GM21526 (cell line): ENCODE measurements at regions not wholly inside any gene's neighbourhood (a gene's known extent, or its start where the extent isn't known, plus 50 kb on each side); places are given as distances from the start of the nearest gene placed in this dataset.
"Not testable (repeated sequence)": the region's sequence is repeated elsewhere in the genome, so short reads cannot be mapped to it uniquely, and the experiment has no call there.

Experiments used
- ATAC-seq: cut with Tn5 transposase; IDR thresholded peaks from one replicate; pipeline ENCODE4 v1.9.1; 2021; ENCODE audit warnings: moderate library complexity; ENCODE audit not compliant: unreplicated experiment, low FRiP score

GRCh38 chr15:79601405-79602086, 169.4 kb downstream of the MINAR1 start:
- ATAC-seq: no peak

DNA sequence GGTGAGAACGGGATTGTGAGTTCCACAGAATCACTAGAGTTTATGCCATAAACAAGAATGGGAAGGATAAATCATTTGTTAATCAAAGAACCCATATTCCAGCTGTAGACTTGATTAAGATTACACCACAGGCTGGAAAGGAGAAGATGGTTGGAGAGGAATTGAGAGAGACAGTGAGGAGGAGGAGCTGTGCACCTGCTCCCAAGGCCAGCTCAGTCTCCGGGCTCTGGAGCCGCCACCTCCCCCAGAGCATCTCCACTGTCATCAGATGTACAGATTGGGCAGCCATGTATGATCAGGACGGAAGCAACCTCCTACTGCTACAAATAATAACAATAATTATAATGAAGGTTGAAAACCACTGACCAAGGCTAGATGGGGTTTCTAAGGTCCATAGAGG, 170.0 kb downstream of the MINAR1 start:
- no peak for ATAC-seq

GRCh38 chr15:79602731-79603130, 170.6 kb downstream of the MINAR1 start:
- no peak for ATAC-seq

GRCh38 chr15:79606831-79607355, 174.8 kb downstream of the MINAR1 start:
- ATAC-seq: no peak

GRCh38 chr15:79608066-79608864, 176.1 kb downstream of the MINAR1 start:
- no peak for ATAC-seq

DNA sequence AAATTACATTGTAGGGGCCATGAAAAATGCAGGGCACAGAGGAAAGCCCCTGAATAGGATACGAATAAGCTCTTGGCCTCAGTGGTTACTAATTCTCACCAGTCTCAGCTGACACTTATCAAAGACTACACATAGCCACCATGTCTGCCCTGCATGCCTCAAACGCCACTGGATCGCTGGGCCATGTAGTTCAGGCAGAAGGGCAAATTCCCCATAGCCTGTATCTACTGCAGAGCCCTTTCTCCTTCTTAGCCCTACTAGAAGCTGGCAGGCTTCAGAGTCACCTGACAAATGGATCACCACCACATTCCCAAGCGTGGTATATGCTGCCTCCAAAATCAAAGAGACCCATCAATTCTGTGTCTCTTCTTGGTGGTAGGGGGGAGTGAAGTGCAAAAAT, 177.4 kb downstream of the MINAR1 start:
- ATAC-seq: no peak

DNA sequence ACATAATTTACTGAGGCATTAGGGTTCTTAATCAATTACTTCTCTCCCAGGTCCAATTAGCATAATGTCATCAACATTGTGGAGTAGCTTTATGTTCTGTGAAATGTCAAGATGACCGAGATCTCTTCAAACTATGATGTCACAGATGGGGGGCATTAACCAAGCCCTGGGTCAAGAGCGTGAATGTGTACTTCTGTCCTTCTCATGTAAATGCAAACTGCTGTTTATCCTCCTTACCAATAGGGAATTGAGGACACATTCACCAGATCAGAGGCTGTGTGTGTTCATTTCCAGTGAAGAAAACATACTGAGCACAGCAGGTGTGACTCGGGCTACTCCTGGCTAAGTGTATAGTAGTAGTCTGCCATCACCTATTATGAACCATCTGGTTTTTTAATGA, 177.9 kb downstream of the MINAR1 start:
- no peak for ATAC-seq

GRCh38 chr15:79615754-79616153, 183.6 kb downstream of the MINAR1 start:
- ATAC-seq: no peak

- ATAC-seq: no peak
Measured at GRCh38 chr15:79617071-79617470, 184.9 kb downstream of the MINAR1 start.

DNA sequence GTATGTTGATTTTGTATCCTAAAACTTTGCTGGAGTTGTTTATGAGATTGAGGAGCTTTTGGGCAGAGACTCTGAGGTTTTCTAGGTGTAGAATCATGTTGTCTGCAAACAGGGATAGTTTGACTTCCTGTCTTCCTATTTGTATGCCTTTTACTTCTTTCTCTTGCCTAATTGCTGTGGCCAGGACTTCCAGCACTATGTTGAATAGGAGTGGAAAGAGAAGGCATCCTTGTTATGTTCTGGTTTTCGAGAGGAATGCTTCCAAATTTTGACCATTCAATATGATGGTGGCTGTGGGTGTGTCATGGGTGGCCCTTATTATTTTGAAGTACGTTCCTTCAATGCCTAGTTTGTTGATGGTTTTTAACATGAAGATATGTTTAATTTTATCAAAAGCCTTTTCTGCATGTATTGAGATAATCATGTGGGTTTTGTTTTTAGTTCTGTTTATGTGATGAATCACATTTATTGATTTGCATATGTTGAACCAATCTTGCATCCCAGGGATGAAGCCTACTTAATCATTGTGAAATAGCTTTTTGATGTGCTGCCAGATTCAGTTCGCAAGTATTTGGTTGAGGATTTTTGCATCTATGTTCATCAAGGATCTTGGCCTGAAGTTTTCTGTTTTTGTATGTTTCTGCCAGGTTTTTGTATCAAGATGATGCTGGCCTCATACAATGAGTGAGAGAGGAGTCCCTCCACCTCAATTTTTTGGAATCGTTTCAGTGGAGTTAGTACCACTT, 188.1 kb downstream of the MINAR1 start:
- no peak for ATAC-seq

DNA sequence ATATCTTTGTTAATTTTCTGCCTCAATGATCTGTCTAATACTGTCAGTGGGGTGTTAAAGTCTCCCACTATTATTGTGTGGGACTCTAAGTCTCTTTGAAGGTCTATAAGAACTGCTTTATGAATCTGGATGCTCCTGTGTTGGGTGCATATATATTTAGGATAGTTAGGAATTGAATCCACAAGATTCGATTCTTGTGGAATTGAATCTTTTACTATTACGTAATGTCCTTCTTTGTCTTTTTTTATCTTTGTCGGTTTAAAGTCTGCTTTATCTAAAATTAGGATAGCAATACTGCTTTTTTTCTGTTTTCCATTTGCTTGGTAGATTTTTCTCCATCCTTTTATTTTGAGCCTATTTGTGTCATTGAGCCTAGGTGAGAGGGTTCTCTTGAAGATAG, 189.7 kb downstream of the MINAR1 start:
- not testable (repeated sequence) for ATAC-seq

DNA sequence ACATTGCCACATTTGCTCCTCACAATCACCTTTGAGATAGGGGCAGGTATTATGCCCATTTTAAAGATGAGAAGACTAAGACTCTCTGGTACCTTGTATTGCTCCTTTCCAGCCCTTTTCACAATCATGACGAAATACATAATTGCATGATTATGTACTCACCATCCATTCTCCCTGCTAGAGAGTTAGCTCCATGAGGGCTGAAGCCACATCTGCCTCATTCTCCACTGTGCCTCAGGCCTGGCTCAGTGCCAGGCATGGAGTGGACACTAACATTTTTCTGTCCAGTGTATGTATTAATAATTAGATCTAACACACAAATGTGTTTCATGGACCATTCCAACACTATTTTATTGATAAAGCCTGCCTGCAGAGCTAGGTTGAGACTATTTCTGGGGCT, 191.4 kb downstream of the MINAR1 start:
- ATAC-seq: no peak

DNA sequence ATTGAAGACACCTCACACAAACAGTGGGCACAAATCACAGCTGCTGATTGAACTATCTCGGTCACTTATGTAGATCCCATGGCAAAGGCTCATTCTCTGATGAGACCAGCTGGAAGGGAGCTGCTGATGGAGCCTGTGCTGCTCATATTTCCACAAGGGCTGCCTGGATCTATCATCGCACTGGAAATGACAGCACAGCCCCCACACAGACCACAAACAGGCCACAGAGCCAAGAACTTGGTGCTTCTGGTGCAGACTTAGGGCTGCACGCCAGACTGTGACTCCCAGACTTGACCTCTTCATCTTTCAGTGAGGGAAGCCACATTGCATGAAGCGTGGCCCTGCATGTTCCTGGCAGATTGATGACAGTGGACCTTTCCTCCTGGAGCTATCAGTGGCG, 197.6 kb downstream of the MINAR1 start:
- ATAC-seq: no peak

DNA sequence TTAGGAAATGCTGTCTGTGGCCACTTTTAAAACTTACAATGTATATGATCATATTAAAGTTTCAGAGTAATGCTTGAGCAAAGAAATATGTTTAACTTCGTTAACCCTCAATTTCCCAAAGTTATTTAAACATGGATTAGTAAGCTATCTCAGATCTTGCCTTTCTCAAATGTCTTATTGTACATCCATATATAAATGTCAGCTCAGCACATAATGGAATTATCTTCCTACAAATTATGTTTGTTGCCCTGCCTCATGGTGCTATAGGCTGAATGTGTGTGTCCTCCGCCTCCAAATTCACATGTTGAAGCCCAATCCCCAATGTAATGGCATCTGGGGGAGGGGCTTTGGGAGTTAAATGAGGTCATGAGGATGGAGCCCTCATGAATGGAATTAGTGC, 200.3 kb downstream of the MINAR1 start:
- ATAC-seq: no peak

GRCh38 chr15:79635149-79635771, 203.1 kb downstream of the MINAR1 start:
- ATAC-seq: no peak

DNA sequence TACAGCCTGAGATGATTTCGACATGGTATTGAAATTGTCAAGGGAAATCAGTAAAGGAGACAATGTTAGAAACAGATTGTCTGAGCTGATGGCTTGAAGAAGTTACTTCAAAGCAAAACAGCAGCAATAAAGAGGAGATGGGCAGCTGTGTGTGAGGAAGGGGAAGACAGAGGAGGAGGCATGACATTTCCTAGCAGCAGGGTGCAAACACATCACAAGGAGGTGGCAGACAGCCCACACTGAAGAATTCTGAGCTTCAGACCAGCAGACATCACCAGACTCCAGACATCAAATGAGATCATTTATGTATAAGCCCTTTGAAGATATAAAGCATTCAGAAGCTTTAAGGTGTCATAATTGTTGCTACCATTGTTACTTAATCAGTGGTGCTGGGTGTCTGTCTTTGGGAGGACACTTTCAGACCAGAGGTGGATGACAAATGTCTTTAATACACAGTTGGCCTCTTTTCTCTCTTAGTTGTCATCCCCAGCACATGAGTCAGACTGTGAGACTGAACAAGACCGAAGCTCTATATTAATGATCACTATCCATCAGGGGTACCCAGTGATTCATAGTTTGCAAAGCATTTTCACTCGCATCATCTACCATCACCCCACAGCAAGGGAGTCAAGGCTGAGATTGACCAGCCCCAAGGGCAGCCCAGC, 203.9 kb downstream of the MINAR1 start:
- ATAC-seq: no peak

DNA sequence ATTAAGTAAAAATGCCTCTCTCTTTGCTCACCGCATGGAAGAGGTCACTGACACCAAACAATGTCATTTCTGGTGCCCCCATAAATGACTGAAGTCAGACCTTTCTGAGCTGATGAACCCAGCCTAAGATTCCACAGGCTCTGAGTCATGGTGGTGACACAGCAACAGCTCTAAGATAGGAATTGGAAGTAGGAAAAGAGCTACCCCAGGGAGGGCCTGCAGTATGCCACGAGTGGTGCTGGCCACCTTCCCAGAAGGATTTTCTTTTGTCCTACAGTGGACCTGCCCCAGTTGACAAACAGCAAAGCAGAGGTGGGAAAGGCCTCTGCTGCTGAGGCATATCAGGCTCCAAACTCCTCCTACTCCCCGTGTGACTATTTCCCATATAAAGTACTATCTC, 208.1 kb downstream of the MINAR1 start:
- no peak for ATAC-seq

- no peak for ATAC-seq
Measured at GRCh38 chr15:79641841-79642240, 209.7 kb downstream of the MINAR1 start.

GRCh38 chr15:79643393-79643792, 211.3 kb downstream of the MINAR1 start:
- ATAC-seq: no peak

- no peak for ATAC-seq
Measured at GRCh38 chr15:79644091-79644490, 212.0 kb downstream of the MINAR1 start.
